ENCODE measurements at regions not wholly inside any gene's neighbourhood (a gene's known extent, or its start where the extent isn't known, plus 50 kb on each side); places are given as distances from the start of the nearest gene placed in this dataset.

GRCh38 chr17:22453181-22453580 is 760.9 kb downstream of the KCNJ18 start:
- no peak for DNase-seq

GRCh38 chr17:22454070-22454999 is 762.0 kb downstream of the KCNJ18 start:
- no peak for DNase-seq

- no peak for DNase-seq
These were observed 767.1 kb downstream of the KCNJ18 start for GRCh38 chr17:22459331-22459952.

- DNase-seq, result no peak
These were observed 767.6 kb downstream of the KCNJ18 start for GRCh38 chr17:22459953-22460350.

- no peak for DNase-seq
These were observed 768.2 kb downstream of the KCNJ18 start for GRCh38 chr17:22460461-22461063.

- no peak for DNase-seq
These were observed 769.3 kb downstream of the KCNJ18 start for GRCh38 chr17:22461460-22462145.

GRCh38 chr17:22462461-22462860 is 770.1 kb downstream of the KCNJ18 start:
- DNase-seq, result no peak

- no peak for DNase-seq
These were observed 771.0 kb downstream of the KCNJ18 start for GRCh38 chr17:22463110-22463850.

GRCh38 chr17:22464041-22464440 is 771.7 kb downstream of the KCNJ18 start:
- DNase-seq, result no peak

- DNase-seq, result no peak
These were observed 775.4 kb downstream of the KCNJ18 start for GRCh38 chr17:22467720-22468119.

GRCh38 chr17:22469101-22469880 is 777.0 kb downstream of the KCNJ18 start:
- DNase-seq, result no peak

GRCh38 chr17:22469941-22470340 is 777.6 kb downstream of the KCNJ18 start:
- DNase-seq, result no peak

- no peak for DNase-seq
These were observed 778.3 kb downstream of the KCNJ18 start for GRCh38 chr17:22470411-22471175.

- DNase-seq, result no peak
These were observed 792.5 kb downstream of the KCNJ18 start for GRCh38 chr17:22484826-22485225.

- no peak for DNase-seq
These were observed 798.1 kb downstream of the KCNJ18 start for GRCh38 chr17:22490399-22490798.

- no peak for DNase-seq
These were observed 800.0 kb downstream of the KCNJ18 start for GRCh38 chr17:22492331-22492730.

- DNase-seq, result no peak
These were observed 804.1 kb downstream of the KCNJ18 start for GRCh38 chr17:22496450-22496849.

- no peak for DNase-seq
These were observed 811.1 kb downstream of the KCNJ18 start for GRCh38 chr17:22503322-22503899.

- DNase-seq, result no peak
These were observed 813.3 kb downstream of the KCNJ18 start for GRCh38 chr17:22505660-22506059.

- DNase-seq, result no peak
These were observed 813.9 kb downstream of the KCNJ18 start for GRCh38 chr17:22506231-22506630.

Measured in suppressor macrophage (primary cell).